HepG2 (cell line): ENCODE measurements at regions not wholly inside any gene's neighbourhood (a gene's known extent, or its start where the extent isn't known, plus 50 kb on each side); places are given as distances from the start of the nearest gene placed in this dataset.

ENCODE experiments used
- ATAC-seq: fragments of 200-7000 bp; cut with Tn5 transposase; 3 replicates; pipeline ENCODE4 v1.9.1; 2020; ENCODE audit warnings: mild to moderate bottlenecking, moderate library complexity
- BruUV-seq: library from RNA; stranded (reverse); fragments of 400-500 nt; replicated peaks from 2 replicates; lab custom pipeline; 2021; lab: Mats Ljungman, UMichigan
- CTCF ChIA-PET: fragments of 300-600 bp; formaldehyde crosslinking; extraction: SDS; loops from one replicate; lab custom pipeline; 2021; ENCODE audit warnings: low total read pairs, inconsistent platforms, low intra/inter-chr PET ratio; lab: Yijun Ruan, JAX
- POLR2A ChIA-PET: fragments of 350-600 bp; sonication (Branson Sonifier 250); formaldehyde crosslinking; loops from one replicate; lab custom pipeline; 2020; ENCODE audit warnings: antibody characterized with exemption, inconsistent platforms; lab: Yijun Ruan, JAX
- DNase-seq: peaks from one replicate; pipeline ENCODE4 v3.0.0-alpha.2; 2015; ENCODE audit warnings: low spot score
- FAIRE-seq: peaks from 3 replicates; lab custom pipeline; 2011; peaks lifted over from hg19 to GRCh38; lab: Jason Lieb, UNC
- H2AFZ ChIP-seq: one replicate; pipeline ENCODE4 v1.6.1; 2011; ENCODE audit warnings: low read length, inconsistent platforms
- H3K27ac ChIP-seq: fragments of 300-600 bp; 3 replicates; pipeline ENCODE4 v1.8.0; 2011; ENCODE audit warnings: mixed run types, mild to moderate bottlenecking, mixed read lengths, low read length, inconsistent platforms; ENCODE audit not compliant: insufficient read depth; ENCODE audit errors: extremely low read length
- H3K27me3 ChIP-seq, 2 experiments: fragments of 200-600 bp in 1 of 2; 2 replicates in 1 of 2; 3 replicates in 1 of 2; pipeline versions ENCODE4 v1.6.0 to v1.8.0; 2011; ENCODE audit warnings: low read length in 2 of 2, mild to moderate bottlenecking in 2 of 2, moderate library complexity in 2 of 2, inconsistent platforms in 1 of 2; ENCODE audit not compliant: insufficient read depth in 2 of 2, control insufficient read depth in 1 of 2
- H3K36me3 ChIP-seq, 2 experiments: fragments of 200-600 bp in 1 of 2; replicated peaks in 1 of 2; 2 replicates in 1 of 2; 3 replicates in 1 of 2; pipeline versions ENCODE4 v1.5.1 to v1.8.0; 2011; ENCODE audit warnings: low read length in 2 of 2, inconsistent platforms in 1 of 2; ENCODE audit not compliant: insufficient read depth in 2 of 2, control insufficient read depth in 1 of 2
- H3K4me1 ChIP-seq: 2 replicates; pipeline ENCODE4 v1.5.1; 2012; ENCODE audit warnings: low read length, inconsistent platforms; ENCODE audit not compliant: insufficient read depth
- H3K4me2 ChIP-seq: 2 replicates; pipeline ENCODE4 v1.6.0; 2011; ENCODE audit warnings: low read depth, low read length, inconsistent platforms
- H3K4me3 ChIP-seq, 3 experiments: fragments of 200-600 bp in 1 of 3; sonication (generic), shearing (Covaris generic) in 1 of 3; replicated peaks in 1 of 3; 2 replicates each; pipeline ENCODE4 v1.5.1; 2011 to 2016; ENCODE audit warnings: low read length in 3 of 3, inconsistent platforms in 2 of 3, low read depth in 2 of 3, mild to moderate bottlenecking in 2 of 3, control low read depth in 1 of 3, mixed read lengths in 1 of 3; ENCODE audit not compliant: insufficient read depth in 1 of 3
- H3K79me2 ChIP-seq: one replicate; pipeline ENCODE4 v1.6.1; 2011; ENCODE audit warnings: low read length, inconsistent platforms; ENCODE audit not compliant: insufficient read depth
- H3K9ac ChIP-seq: 2 replicates; pipeline ENCODE4 v1.6.0; 2011; ENCODE audit warnings: mild to moderate bottlenecking, low read depth, low read length, inconsistent platforms; ENCODE audit not compliant: insufficient read depth
- H3K9me3 ChIP-seq: 2 replicates; pipeline ENCODE4 v1.5.1; 2012; ENCODE audit warnings: mild to moderate bottlenecking, low read length
- H4K20me1 ChIP-seq: 2 replicates; pipeline ENCODE4 v1.6.0; 2011; ENCODE audit warnings: inconsistent platforms, mild to moderate bottlenecking, low read length, moderate library complexity; ENCODE audit not compliant: insufficient read depth
- ATM ChIP-seq: fragments of 450-650 bp; IDR thresholded peaks from 2 replicates; pipeline ENCODE4 v1.7.1; 2017; ENCODE audit warnings: mild to moderate bottlenecking, borderline replicate concordance
- HCFC1 ChIP-seq: fragments of 150-350 bp; IDR thresholded peaks from 2 replicates; pipeline ENCODE4 v1.6.1; 2014; ENCODE audit warnings: low read depth, low read length
- KAT7 ChIP-seq: IDR thresholded peaks from 2 replicates; pipeline ENCODE4 v1.6.1; 2018; ENCODE audit warnings: borderline replicate concordance, missing compliant biosample characterization
- KLF6 ChIP-seq: IDR thresholded peaks from 2 replicates; pipeline ENCODE4 v1.8.0; 2016; ENCODE audit warnings: missing biosample characterization, missing genetic modification reagents
- MEIS1 ChIP-seq: sonication (generic); formaldehyde crosslinking; IDR thresholded peaks from 2 replicates; pipeline ENCODE4 v1.9.0; 2021; ENCODE audit warnings: mild to moderate bottlenecking, missing genetic modification reagents, moderate library complexity, borderline replicate concordance
- POLR2A ChIP-seq, 2 experiments: IDR thresholded peaks; 2 replicates each; pipeline ENCODE4 v1.6.1; 2011; ENCODE audit warnings: low read depth in 2 of 2, low read length in 2 of 2, mild to moderate bottlenecking in 1 of 2, moderate library complexity in 1 of 2; ENCODE audit not compliant: insufficient read depth in 1 of 2
- TERF1 ChIP-seq: sonication (generic); formaldehyde crosslinking; IDR thresholded peaks from 2 replicates; pipeline ENCODE4 v1.8.0; 2022; ENCODE audit warnings: mild to moderate bottlenecking, missing genetic modification reagents, moderate library complexity
- ZBTB21 ChIP-seq: sonication (generic); formaldehyde crosslinking; IDR thresholded peaks from 2 replicates; pipeline ENCODE4 v1.4.0; 2020; ENCODE audit warnings: missing genetic modification reagents
- ZBTB44 ChIP-seq: sonication (generic); formaldehyde crosslinking; IDR thresholded peaks from 2 replicates; pipeline ENCODE4 v1.4.0; 2020; ENCODE audit warnings: missing genetic modification reagents
- ZNF292 ChIP-seq: sonication (generic); formaldehyde crosslinking; IDR thresholded peaks from 2 replicates; pipeline ENCODE4 v1.8.1; 2022; ENCODE audit warnings: mild to moderate bottlenecking, low read depth, missing genetic modification reagents, borderline replicate concordance
- ZNF687 ChIP-seq: sonication (generic); formaldehyde crosslinking; IDR thresholded peaks from 2 replicates; pipeline ENCODE4 v1.5.1; 2020; ENCODE audit warnings: mild to moderate bottlenecking, missing genetic modification reagents, moderate library complexity
- ZNF766 ChIP-seq: sonication (generic); formaldehyde crosslinking; IDR thresholded peaks from 2 replicates; pipeline ENCODE4 v1.5.0; 2020; ENCODE audit warnings: missing genetic modification reagents, borderline replicate concordance
- WGBS: methylation state at CpG from one replicate; pipeline ENCODE4 v1.1.6; 2017; ENCODE audit warnings: low lambda C conversion rate; 5-methylcytosine and 5-hydroxymethylcytosine counted together
- in situ Hi-C: cut with HindIII; loops from 2 replicates; pipeline ENCODE4 v1.10.0; 2017; ENCODE audit warnings: low pct_unique_long_range_greater_than_20kb; ENCODE audit not compliant: extremely low pct_ligation_motif_present
- intact Hi-C: fragments of 100-400 bp; cut with micrococcal nuclease; formaldehyde crosslinking; loops from one replicate; pipeline ENCODE4 v1.10.0; 2022; ENCODE audit not compliant: unreplicated experiment

- TF ChIP-seq ZBTB44 (CRISPR knock-in tag) (no peak), KAT7 (no peak), HCFC1 (no peak), KLF6 (CRISPR knock-in tag) (no peak), ZNF292 (CRISPR knock-in tag) (no peak), ATM (no peak)
- TF ChIP-seq, all 625 proteins: peak for 0
Observed at GRCh38 chr6:65943548-65943947, 236.5 kb upstream of the EYS start (continued).

- POLR2A ChIA-PET, result no interaction called here
- BruUV-seq, result no TSS peak
- ATAC-seq, result no peak
Observed at GRCh38 chr6:65943051-65943450, 236.0 kb upstream of the EYS start.

More at GRCh38 chr6:65943051-65943450, 236.0 kb upstream of the EYS start:
- intact Hi-C loops, result no loop called here
- CTCF ChIA-PET, result no interaction called here
- in situ Hi-C loops, result no loop called here
- H3K36me3 ChIP-seq, result no peaks in the 10 kb centered on the region
- no peak overlapping the region for H3K9ac ChIP-seq
- H4K20me1 ChIP-seq, result no peaks in the 10 kb centered on the region
- no peak for FAIRE-seq
- no peak overlapping the region for H3K4me2 ChIP-seq
- no peak overlapping the region for H3K27ac ChIP-seq
- no peaks in the 10 kb centered on the region for H3K27me3 ChIP-seq
- TF ChIP-seq ZNF766 (CRISPR knock-in tag), result no peak
- no peak for TF ChIP-seq MEIS1 (CRISPR knock-in tag)
- no peak for TF ChIP-seq POLR2A (IDR thresholded peaks at IDR 0.05; ENCODE audit: insufficient read depth in 1 of 2, low read depth in 2 of 2, low read length in 2 of 2)
- TF ChIP-seq ZBTB21 (CRISPR knock-in tag), result no peak
- no peak for TF ChIP-seq TERF1 (CRISPR knock-in tag)
- TF ChIP-seq ZNF687, result no peak
- no peak for DNase-seq
- WGBS, result 2% methylated on average over 3 of the region's 3 CpGs
- no peak overlapping the region for H3K4me3 ChIP-seq
- no peaks in the 10 kb centered on the region for H3K79me2 ChIP-seq
- no peaks in the 10 kb centered on the region for H3K4me1 ChIP-seq
- H3K9me3 ChIP-seq, result no peaks in the 10 kb centered on the region
- no peak overlapping the region for H2AFZ ChIP-seq
